Spleen (tissue), 11 donors: ENCODE measurements at regions not wholly inside any gene's neighbourhood (a gene's known extent, or its start where the extent isn't known, plus 50 kb on each side); places are given as distances from the start of the nearest gene placed in this dataset.

Source experiments
- DNase-seq: peaks from one replicate; pipeline ENCODE4 v3.0.0-alpha.2; 2020
- H3K27ac ChIP-seq, 8 donors: fragments of 200-600 bp; sonication (generic) in 7 of 8; 1 replicate in 4 of 8; 2 replicates in 4 of 8; pipeline versions ENCODE4 v1.5.0 to v1.8.0; 2016 to 2021; ENCODE audit warnings: inconsistent platforms in 4 of 8, mild to moderate bottlenecking in 4 of 8, moderate library complexity in 1 of 8
- H3K27me3 ChIP-seq, 7 donors: fragments of 200-600 bp; sonication (generic) in 6 of 7; replicated peaks in 1 of 7; 1 replicate in 4 of 7; 2 replicates in 3 of 7; pipeline versions ENCODE4 v1.5.0 to v1.8.0; 2016 to 2021; ENCODE audit warnings: inconsistent platforms in 3 of 7, mild to moderate bottlenecking in 1 of 7
- H3K36me3 ChIP-seq, 6 donors: fragments of 200-600 bp; sonication (generic) in 5 of 6; 1 replicate in 4 of 6; 2 replicates in 2 of 6; pipeline versions ENCODE4 v1.5.0 to v1.8.0; 2016 to 2021; ENCODE audit warnings: inconsistent platforms in 2 of 6
- H3K4me1 ChIP-seq, 6 donors: fragments of 200-600 bp; sonication (generic) in 5 of 6; 1 replicate in 3 of 6; 2 replicates in 3 of 6; pipeline versions ENCODE4 v1.5.0 to v1.8.0; 2016 to 2021; ENCODE audit warnings: inconsistent platforms in 3 of 6
- H3K4me3 ChIP-seq, 8 donors: fragments of 200-600 bp; sonication (generic) in 7 of 8; 1 replicate in 4 of 8; 2 replicates in 4 of 8; pipeline versions ENCODE4 v1.5.0 to v1.8.0; 2016 to 2021; ENCODE audit warnings: inconsistent platforms in 4 of 8, mild to moderate bottlenecking in 4 of 8, moderate library complexity in 2 of 8
- H3K9me3 ChIP-seq, 8 donors: fragments of 200-600 bp; sonication (generic) in 7 of 8; 1 replicate in 4 of 8; 2 replicates in 4 of 8; pipeline versions ENCODE4 v1.5.0 to v1.8.0; 2016 to 2021; ENCODE audit warnings: inconsistent platforms in 4 of 8
- CTCF ChIP-seq, 11 experiments: fragments of 200-600 bp in 7 of 11; fragments of 450-650 bp in 4 of 11; sonication (generic) in 4 of 11; IDR thresholded peaks in 8 of 11; conservative IDR thresholded peaks in 3 of 11; 1 replicate in 7 of 11; 2 replicates in 4 of 11; pipeline versions ENCODE4 v1.4.0 to v1.8.0; 2016 to 2021; ENCODE audit warnings: antibody characterized with exemption in 11 of 11, inconsistent platforms in 4 of 11, mild to moderate bottlenecking in 1 of 11
- POLR2A ChIP-seq, 3 donors: fragments of 450-650 bp; IDR thresholded peaks; one replicate each; pipeline ENCODE4 v1.5.1; 2017; ENCODE audit warnings: antibody characterized with exemption in 3 of 3, mild to moderate bottlenecking in 1 of 3
- POLR2AphosphoS5 ChIP-seq, 3 donors: sonication (generic); formaldehyde crosslinking; IDR thresholded peaks; one replicate each; pipeline ENCODE4 v1.5.1; 2017; ENCODE audit warnings: antibody characterized with exemption in 3 of 3
- WGBS, 5 donors: extraction: QIAGEN DNeasy Blood & Tissue Kit in 3 of 5; methylation state at CpG; one replicate each; pipeline versions ENCODE4 v1.1.5 to v1.1.7; 2013 to 2018; 5-methylcytosine and 5-hydroxymethylcytosine counted together
- intact Hi-C: fragments of 100-400 bp; cut with DNase I; formaldehyde crosslinking; loops from one replicate; pipeline ENCODE4 v1.15.0; 2023; ENCODE audit warnings: low total_unique reads
- donor health status: healthy with polysubstance abuse.
- donor health status: DM: no; HTN: no; CAD: no; lungs with moderate emphysema.
- donor health status: DM: no; HTN: no; CAD: no.
- donor health status: Bipolar disorder and iron deficiency.
- donor health status: healthy.
- donor health status: DM: no; HTN: no; CAD: no.
- donor health status: DM: yes; HTN: yes; CAD: no.

DNA sequence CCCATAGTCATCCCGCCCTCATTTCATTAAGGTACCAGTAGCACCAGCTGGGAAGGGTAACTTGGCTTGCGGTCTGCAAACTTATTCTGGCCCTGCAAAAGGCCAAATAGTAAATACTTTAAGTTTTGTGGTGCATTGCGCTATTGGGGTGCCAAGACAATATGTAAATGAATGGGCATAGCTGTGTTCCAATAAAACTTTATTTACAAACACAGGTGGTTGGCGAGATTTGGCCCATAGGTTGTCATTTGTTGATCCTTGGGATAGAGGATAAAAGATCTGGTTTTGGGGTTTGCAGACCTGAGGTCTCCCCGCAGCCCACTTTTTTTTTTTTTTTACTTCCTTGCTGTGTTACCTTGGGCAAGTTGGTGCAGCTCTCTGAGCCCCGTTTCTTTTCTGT, 127.4 kb downstream of the MIAT start:
- peaks cover 5 to 88% (median 30%) of the 10 kb centered on the region in 6 donors for H3K36me3 ChIP-seq
- no peaks in the 10 kb centered on the region for H3K27me3 ChIP-seq
- H3K4me3 ChIP-seq = no peak overlapping the region
- no peaks in the 10 kb centered on the region for H3K4me1 ChIP-seq
- DNase-seq = no peak
- TF ChIP-seq POLR2AphosphoS5 (IDR thresholded peaks at IDR 0.05) (no peak), CTCF (IDR thresholded peaks at IDR 0.05 in 8 of 11, conservative IDR thresholded peaks at IDR 0.05 in 3 of 11) (no peak), POLR2A (IDR thresholded peaks at IDR 0.05) (no peak)
- intact Hi-C loops = no loop called here
- WGBS, 5 donors = 94 to 97% (median 97%) methylated on average over 6 of the region's 6 CpGs
- H3K27ac ChIP-seq = no peak overlapping the region
- H3K9me3 ChIP-seq = peaks cover 0 to 2% (median under 1%) of the 10 kb centered on the region in 8 donors

GRCh38 chr22:26785932-26786331, 128.5 kb downstream of the MIAT start:
- WGBS, 5 donors = 63 to 82% (median 75%) methylated on average over 5 of the region's 5 CpGs
- Histone ChIP-seq H3K27ac (no peak overlapping the region), H3K4me3 (no peak overlapping the region), H3K4me1 (no peaks in the 10 kb centered on the region), H3K27me3 (no peaks in the 10 kb centered on the region), H3K9me3 (no peaks in the 10 kb centered on the region), H3K36me3 (peaks cover 5 to 88% (median 24%) of the 10 kb centered on the region in 6 donors)
- intact Hi-C loops = no loop called here
- no peak for TF ChIP-seq POLR2AphosphoS5 (IDR thresholded peaks at IDR 0.05)
- no peak for TF ChIP-seq POLR2A (IDR thresholded peaks at IDR 0.05)
- no peak for TF ChIP-seq CTCF (IDR thresholded peaks at IDR 0.05 in 8 of 11, conservative IDR thresholded peaks at IDR 0.05 in 3 of 11)
- no peak for DNase-seq

GRCh38 chr22:26786398-26786797, 129.0 kb downstream of the MIAT start:
- Histone ChIP-seq H3K36me3 (peaks cover 4 to 88% (median 21%) of the 10 kb centered on the region in 6 donors), H3K4me1 (no peaks in the 10 kb centered on the region), H3K27ac (no peak overlapping the region), H3K9me3 (no peaks in the 10 kb centered on the region), H3K27me3 (no peaks in the 10 kb centered on the region), H3K4me3 (no peak overlapping the region)
- intact Hi-C loops = no loop called here
- no peak for TF ChIP-seq CTCF (IDR thresholded peaks at IDR 0.05 in 8 of 11, conservative IDR thresholded peaks at IDR 0.05 in 3 of 11)
- no peak for TF ChIP-seq POLR2A (IDR thresholded peaks at IDR 0.05)
- TF ChIP-seq POLR2AphosphoS5 (IDR thresholded peaks at IDR 0.05) = no peak
- DNase-seq = no peak
- WGBS, 5 donors = 88 to 93% (median 90%) methylated on average over 9 of the region's 9 CpGs

DNA sequence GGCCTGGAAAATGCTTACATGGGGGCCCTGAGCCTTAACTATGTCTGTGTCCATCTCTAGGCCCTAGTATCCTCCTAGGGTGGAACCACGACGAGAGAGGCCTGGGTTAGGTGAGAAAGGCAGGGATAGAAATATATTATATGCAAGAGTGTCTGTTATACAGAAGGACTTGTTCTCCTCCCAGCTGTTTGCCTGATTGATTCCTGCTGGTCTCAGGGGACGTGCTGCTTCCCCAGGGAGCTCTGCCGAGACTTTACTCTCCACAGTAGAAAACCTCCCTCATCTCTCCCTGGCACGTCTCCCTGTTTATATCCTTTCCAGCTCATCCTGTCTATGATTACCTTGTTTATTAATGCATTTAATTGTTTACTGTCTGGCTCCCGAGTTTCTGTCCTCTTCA, 132.6 kb downstream of the MIAT start:
- Histone ChIP-seq H3K4me1 (no peaks in the 10 kb centered on the region), H3K4me3 (no peak overlapping the region), H3K27me3 (no peaks in the 10 kb centered on the region), H3K9me3 (no peaks in the 10 kb centered on the region), H3K36me3 (peaks cover 0 to 82% (median 17%) of the 10 kb centered on the region in 6 donors), H3K27ac (no peak overlapping the region)
- TF ChIP-seq CTCF (IDR thresholded peaks at IDR 0.05 in 8 of 11, conservative IDR thresholded peaks at IDR 0.05 in 3 of 11) = no peak
- no peak for TF ChIP-seq POLR2A (IDR thresholded peaks at IDR 0.05)
- TF ChIP-seq POLR2AphosphoS5 (IDR thresholded peaks at IDR 0.05) = no peak
- intact Hi-C loops = no loop called here
- no peak for DNase-seq
- WGBS, 5 donors = 72 to 85% (median 84%) methylated on average over 6 of the region's 6 CpGs
